ENCODE measurements at regions not wholly inside any gene's neighbourhood (a gene's known extent, or its start where the extent isn't known, plus 50 kb on each side); places are given as distances from the start of the nearest gene placed in this dataset.

DNA sequence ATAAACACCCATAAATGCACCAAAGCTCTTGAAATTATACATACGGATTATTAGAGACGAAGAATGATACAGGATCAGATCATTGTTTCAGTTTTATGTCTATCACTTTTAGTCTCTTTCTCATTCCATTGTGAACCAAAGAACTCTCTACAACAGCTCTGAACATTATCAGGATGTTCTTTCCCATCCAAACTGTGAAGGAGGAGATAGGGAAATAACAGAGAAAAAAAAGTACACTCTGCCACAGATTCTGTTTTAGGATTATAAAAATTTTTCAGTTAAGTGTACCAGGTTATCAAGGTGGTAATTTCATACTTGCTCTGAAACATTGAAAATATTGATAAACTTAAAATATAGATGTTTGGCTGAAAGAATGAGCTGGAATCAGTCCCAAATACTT lies 270.9 kb downstream of the MZT1 start:
- DNase-seq (ENCODE audit: low read depth in 2 of 2) = no peak

GRCh38 chr13:72453161-72453560 lies 274.3 kb downstream of the MZT1 start:
- DNase-seq (ENCODE audit: low read depth in 2 of 2) = no peak

DNA sequence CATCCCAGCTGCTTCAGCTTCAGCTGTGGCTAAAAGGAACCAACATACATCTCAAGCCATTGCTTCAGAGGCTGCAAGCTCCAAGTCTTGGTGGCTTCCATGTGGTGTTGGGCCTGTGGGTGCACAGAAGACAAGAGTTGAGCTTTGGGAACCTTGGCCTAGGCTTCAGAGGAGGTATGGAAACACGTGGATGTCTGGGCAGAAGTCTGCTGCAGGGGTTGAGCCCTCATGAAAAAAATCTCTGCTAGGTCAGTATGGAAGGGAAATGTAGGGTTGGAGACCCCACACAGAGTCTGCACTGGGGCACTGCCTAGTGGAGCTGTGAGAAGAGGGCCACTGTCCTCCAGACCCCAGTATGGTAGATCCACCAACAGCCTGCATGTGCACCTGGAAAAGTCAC lies 279.3 kb downstream of the MZT1 start:
- no peak for DNase-seq (ENCODE audit: low read depth in 2 of 2)

DNA sequence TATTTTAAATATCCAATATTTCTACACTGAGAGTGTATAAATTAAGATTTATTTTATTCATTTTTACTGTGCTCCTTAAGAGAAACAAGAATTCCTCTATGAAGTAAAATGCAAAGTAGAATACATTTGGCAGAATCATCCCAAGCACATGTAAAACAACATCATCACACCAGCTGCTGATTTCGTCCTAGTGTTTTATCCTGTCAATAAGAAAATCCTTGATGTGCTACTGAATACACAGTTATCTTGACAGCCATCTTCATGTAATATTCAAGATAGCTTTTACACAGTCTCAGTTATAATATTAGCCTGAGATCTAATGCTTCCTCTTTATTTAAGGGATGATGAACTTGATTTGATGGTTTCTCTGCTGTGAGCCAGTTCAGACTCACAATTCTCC lies 282.4 kb downstream of the MZT1 start:
- no peak for DNase-seq (ENCODE audit: low read depth in 2 of 2)

DNA sequence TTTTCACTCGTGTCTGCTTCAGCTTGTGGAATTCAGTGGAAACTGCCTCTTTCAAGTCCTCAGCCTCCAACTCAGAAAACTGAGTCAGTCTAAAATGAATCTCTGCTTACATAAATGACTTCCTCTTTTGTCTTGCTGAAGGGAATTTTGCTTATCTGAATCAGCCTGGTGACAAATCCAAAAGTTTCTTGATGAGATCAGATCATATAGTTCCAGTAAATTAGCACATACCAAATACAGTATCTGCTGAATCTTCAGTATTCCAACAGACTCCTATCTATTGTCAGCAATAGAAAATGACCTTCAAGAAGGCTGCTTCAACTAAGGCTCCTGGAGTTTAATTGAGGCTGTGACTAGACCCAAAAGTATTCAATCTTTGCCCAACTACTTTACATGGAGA lies 290.0 kb downstream of the MZT1 start:
- no peak for DNase-seq (ENCODE audit: low read depth in 2 of 2)

GRCh38 chr13:72435251-72435650 lies 292.2 kb downstream of the MZT1 start:
- no peak for DNase-seq (ENCODE audit: low read depth in 2 of 2)

DNA sequence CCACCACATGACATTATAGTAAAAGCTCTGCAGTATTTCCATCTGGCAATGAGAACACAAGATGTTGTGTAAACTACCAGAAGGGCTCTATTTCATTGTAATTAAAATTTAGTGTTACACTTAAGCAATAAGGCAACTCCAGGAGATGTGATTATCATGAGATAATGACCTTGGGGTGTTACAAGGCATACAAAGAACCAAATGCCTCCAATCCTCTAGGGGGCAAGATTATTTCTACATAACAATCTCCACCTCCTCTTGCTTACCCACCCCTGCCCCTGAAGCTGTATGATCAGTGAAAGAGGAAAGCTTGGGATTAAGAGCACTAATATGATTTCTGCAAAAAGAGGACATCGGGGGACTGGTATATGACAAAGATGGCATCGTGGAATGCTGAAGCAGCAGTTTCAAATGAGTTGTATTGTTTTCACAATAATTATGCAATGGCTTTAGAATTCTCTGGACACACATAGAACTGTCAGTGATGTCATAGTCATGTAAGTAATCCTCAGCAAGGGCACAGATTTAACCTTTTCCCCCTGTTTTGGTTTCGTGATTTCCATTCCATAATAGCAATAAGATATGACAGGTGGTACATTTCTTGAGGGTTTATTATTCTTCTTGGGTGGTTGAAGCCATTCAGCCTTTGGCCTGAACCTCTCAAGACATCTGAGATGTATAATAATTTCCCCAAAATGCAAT lies 295.3 kb downstream of the MZT1 start:
- DNase-seq (ENCODE audit: low read depth in 2 of 2) = no peak

DNA sequence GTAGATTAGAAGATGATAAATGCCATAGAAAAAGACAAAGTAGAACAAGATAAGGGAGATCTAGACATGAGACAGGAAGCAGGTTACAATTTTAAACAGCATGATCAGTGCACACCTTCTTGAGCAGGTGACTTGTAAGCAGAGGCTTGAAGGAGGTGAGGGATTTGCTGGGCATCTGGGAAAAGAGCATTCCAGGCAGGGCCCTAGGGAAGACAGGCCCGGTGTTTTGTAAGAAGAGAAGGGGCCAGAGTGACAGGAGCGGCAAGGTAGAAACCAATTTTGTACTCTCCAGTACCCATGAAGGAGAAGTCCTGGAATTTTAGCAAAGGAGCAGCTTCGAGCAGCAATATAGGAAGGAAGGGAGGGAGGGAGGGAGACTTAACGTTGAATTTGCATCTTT lies 296.5 kb downstream of the MZT1 start:
- DNase-seq (ENCODE audit: low read depth in 2 of 2) = no peak

DNA sequence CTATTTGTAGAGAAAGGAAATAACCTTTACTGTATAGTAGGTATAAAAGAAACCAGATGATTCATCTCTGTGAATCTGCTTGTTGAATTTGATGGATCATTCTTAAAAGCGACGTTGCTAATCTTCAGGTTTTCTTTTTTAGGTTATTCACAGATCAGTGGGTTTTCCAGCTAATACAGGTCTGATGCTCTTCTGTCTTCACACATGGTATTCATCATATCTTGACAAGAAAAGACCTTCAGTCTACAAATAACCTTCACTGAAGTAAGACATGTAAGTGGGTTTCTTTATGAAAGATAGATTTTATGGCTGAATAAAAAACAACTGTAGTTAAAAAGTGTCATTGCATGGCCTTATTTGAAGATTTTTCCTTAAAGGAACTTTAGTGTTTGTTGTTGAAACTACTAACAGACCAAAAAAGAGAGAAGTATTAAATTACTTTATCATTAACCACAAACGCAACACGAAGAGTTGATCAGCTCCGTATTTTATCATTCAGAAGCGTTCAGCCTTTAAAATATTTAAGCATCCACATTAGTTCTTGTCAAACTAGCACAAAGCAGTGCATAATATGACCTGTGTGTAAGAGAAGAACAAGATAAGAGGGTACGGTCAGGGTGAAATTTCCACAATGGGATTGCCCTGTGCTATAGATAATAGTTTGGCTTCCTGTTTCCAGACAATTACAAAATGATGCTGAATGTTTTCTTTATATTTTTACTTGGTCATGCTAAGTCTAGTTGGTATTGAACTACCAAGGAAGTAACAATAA lies 299.5 kb downstream of the MZT1 start:
- DNase-seq (ENCODE audit: low read depth in 2 of 2) = no peak

GRCh38 chr13:72424059-72424458 lies 303.4 kb downstream of the MZT1 start:
- no peak for DNase-seq (ENCODE audit: low read depth in 2 of 2)

GRCh38 chr13:72415817-72416216 lies 311.6 kb downstream of the MZT1 start:
- DNase-seq (ENCODE audit: low read depth in 2 of 2) = no peak

- no peak for DNase-seq (ENCODE audit: low read depth in 2 of 2)
These were observed 314.9 kb downstream of the MZT1 start for GRCh38 chr13:72412481-72412880.

- no peak for DNase-seq (ENCODE audit: low read depth in 2 of 2)
These were observed 322.0 kb downstream of the MZT1 start for GRCh38 chr13:72405441-72405840.

DNA sequence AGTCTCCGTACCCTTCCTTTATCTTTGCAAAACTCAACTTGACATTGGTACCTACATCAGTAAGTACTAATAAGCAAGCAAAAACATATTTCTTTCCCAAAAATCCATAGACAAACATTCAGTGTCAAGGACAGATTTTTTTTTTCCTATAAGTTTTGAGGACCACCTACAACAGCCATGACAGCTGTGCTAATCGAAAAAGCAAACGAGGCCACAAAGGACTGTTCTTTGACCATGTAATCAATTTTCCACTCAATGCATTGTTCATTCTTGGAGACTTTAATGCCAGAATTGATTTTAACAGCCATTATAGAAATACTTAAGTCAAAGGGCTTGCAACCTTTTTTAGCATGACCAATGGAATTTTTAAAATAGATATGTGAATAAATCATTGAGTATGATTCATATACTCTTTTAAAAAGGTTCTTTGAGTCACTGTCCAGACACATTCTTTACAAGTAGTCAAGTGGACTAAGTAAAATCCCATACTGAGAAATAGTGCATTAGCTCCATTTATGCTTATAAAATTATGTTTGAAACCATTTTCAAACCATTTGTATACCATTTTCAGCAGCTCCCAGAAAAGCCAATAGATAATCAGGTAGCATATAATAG lies 323.9 kb downstream of the MZT1 start:
- DNase-seq (ENCODE audit: low read depth in 2 of 2) = no peak

DNA sequence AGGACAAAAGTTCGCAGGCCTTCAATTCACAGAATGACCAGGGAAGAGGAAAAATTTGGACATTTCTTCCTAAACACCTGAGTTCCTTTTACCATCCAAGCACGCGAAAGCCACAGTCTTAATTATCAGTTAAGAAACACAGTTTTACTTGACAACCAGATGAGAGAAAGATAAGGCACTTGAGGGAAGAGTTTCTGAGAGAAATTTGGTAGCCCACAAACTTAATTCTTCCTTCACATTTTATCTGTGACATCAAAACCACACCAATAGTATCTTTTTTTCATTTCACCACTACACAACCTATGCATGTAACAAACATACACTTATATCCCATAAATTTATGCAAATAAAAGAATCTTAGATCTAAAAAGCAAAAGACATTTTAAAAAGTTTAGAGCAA lies 326.6 kb downstream of the MZT1 start:
- DNase-seq (ENCODE audit: low read depth in 2 of 2) = no peak

DNA sequence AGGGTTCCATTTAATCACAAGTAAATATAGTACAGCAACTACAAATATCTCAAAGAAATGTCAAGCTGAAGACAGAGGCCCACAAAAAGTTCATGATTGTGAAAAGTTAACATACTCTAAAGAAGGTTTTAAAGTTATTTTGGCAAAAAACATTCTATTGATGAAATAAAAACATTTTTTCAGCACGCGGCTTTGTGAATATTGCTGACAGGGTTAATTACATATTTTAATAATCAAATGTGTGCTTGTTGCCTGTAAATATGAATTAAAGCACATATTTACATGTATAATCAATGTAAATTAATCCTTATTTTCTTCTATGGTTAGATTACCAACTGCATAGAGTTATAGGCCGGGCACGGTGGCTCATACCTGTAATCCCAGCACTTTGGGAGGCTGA lies 328.1 kb downstream of the MZT1 start:
- no peak for DNase-seq (ENCODE audit: low read depth in 2 of 2)

GRCh38 chr13:72397265-72397664 lies 330.2 kb downstream of the MZT1 start:
- DNase-seq (ENCODE audit: low read depth in 2 of 2) = no peak

DNA sequence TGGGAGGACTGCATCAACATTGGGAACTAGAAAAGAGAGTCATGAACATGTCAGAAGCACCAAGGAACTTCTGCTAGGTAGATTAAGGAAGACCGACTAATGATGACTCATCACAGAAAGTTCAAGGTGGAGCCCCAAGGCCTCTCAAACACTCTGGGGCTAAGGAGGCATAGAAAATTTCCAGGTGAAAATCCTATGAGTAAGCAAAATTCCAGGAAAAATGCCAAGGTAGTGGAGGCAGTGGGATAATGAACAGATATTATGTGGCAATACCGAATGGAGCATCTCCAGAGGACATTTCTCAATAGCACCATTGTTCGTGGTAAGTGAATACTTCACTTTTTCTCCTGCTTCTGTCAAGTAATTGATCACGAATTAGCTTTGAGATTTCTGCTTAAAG lies 336.5 kb downstream of the MZT1 start:
- no peak for DNase-seq (ENCODE audit: low read depth in 2 of 2)

GRCh38 chr13:72386138-72386684 lies 341.2 kb downstream of the MZT1 start:
- DNase-seq (ENCODE audit: low read depth in 2 of 2) = no peak

DNA sequence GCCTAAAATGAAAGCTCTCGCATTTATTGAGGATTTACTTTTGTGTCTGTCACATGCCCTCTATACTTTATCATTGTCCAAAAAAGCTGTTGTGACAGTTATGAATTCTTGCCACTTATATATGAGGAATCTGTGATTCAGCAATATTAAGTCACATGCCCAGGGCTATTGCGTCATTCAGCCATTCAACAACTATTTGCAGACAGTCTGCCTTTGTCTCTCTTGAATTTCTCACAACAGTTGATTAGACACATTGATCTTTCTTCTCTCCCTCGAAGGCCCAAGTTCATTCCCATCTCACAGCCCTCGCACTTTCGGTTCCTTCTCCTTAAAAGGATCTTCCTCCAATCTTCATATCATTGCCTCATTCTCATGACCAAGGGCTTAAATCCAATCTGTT lies 342.6 kb downstream of the MZT1 start:
- no peak for DNase-seq (ENCODE audit: low read depth in 2 of 2)

- DNase-seq (ENCODE audit: low read depth in 2 of 2) = no peak
These were observed 343.1 kb downstream of the MZT1 start for GRCh38 chr13:72384186-72384823.

GRCh38 chr13:72383646-72384045 lies 343.8 kb downstream of the MZT1 start:
- no peak for DNase-seq (ENCODE audit: low read depth in 2 of 2)

Data from stimulated activated CD4-positive, alpha-beta T cell treated with anti-CD3 and anti-CD28 coated beads, Interleukin-15, amount 100 ng/mL, for 48 hours (primary cell).